Mammary epithelial cell (primary cell): ENCODE measurements at regions not wholly inside any gene's neighbourhood (a gene's known extent, or its start where the extent isn't known, plus 50 kb on each side); places are given as distances from the start of the nearest gene placed in this dataset.

Source experiments
- EZH2 ChIP-seq: IDR thresholded peaks from 2 replicates; pipeline ENCODE4 v1.6.1; 2012; ENCODE audit warnings: low read length, inconsistent platforms, borderline replicate concordance
- TF ChIP-seq, protein P1 (sequence below), 2 donors: IDR thresholded peaks in 1 of 2; conservative IDR thresholded peaks in 1 of 2; 2 replicates each; pipeline ENCODE4 v1.5.1; 2011 to 2012; ENCODE audit warnings: inconsistent platforms in 2 of 2, low read length in 2 of 2, mild to moderate bottlenecking in 2 of 2, control low read depth in 1 of 2, low read depth in 1 of 2; ENCODE audit not compliant: insufficient read depth in 1 of 2; ENCODE audit errors: extremely low read depth in 1 of 2

- TF ChIP-seq, protein P1, sequence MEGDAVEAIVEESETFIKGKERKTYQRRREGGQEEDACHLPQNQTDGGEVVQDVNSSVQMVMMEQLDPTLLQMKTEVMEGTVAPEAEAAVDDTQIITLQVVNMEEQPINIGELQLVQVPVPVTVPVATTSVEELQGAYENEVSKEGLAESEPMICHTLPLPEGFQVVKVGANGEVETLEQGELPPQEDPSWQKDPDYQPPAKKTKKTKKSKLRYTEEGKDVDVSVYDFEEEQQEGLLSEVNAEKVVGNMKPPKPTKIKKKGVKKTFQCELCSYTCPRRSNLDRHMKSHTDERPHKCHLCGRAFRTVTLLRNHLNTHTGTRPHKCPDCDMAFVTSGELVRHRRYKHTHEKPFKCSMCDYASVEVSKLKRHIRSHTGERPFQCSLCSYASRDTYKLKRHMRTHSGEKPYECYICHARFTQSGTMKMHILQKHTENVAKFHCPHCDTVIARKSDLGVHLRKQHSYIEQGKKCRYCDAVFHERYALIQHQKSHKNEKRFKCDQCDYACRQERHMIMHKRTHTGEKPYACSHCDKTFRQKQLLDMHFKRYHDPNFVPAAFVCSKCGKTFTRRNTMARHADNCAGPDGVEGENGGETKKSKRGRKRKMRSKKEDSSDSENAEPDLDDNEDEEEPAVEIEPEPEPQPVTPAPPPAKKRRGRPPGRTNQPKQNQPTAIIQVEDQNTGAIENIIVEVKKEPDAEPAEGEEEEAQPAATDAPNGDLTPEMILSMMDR (conservative IDR thresholded peaks at IDR 0.05 in 1 of 2, IDR thresholded peaks at IDR 0.05 in 1 of 2; ENCODE audit: extremely low read depth in 1 of 2, insufficient read depth in 1 of 2, low read depth in 1 of 2, low read length in 2 of 2) = no peak
- TF ChIP-seq EZH2 = no peak
These were observed 189.7 kb downstream of the EDN1 start for GRCh38 chr6:12479881-12480280.
